Sigmoid colon (tissue), 6 donors: ENCODE measurements at regions not wholly inside any gene's neighbourhood (a gene's known extent, or its start where the extent isn't known, plus 50 kb on each side); places are given as distances from the start of the nearest gene placed in this dataset.
"Not testable (repeated sequence)": the region's sequence is repeated elsewhere in the genome, so short reads cannot be mapped to it uniquely, and the experiment has no call there.

Experiments
- DNase-seq: peaks from one replicate; pipeline ENCODE4 v3.0.0-alpha.2; 2019
- H3K27ac ChIP-seq, 4 donors: fragments of 200-600 bp; sonication (generic); one replicate each; pipeline ENCODE4 v1.5.1; 2016 to 2019; ENCODE audit warnings: mild to moderate bottlenecking in 1 of 4
- H3K27me3 ChIP-seq, 3 donors: fragments of 200-600 bp; sonication (generic); one replicate each; pipeline ENCODE4 v1.5.1; 2019; ENCODE audit warnings: mild to moderate bottlenecking in 1 of 3
- H3K36me3 ChIP-seq, 4 donors: fragments of 200-600 bp; sonication (generic); one replicate each; pipeline ENCODE4 v1.5.1; 2016 to 2019
- H3K4me1 ChIP-seq, 4 donors: fragments of 200-600 bp; sonication (generic); one replicate each; pipeline ENCODE4 v1.5.1; 2017 to 2019
- H3K4me3 ChIP-seq, 4 donors: fragments of 200-600 bp; sonication (generic); one replicate each; pipeline ENCODE4 v1.5.1; 2017 to 2019; ENCODE audit warnings: mild to moderate bottlenecking in 2 of 4, moderate library complexity in 1 of 4
- H3K9me3 ChIP-seq, 4 donors: fragments of 200-600 bp in 3 of 4; sonication (generic) in 3 of 4; one replicate each; pipeline versions ENCODE4 v1.5.1 to v1.6.1; 2013 to 2019
- WGBS, 2 donors: extraction: QIAGEN DNeasy Blood & Tissue Kit; methylation state at CpG; one replicate each; pipeline ENCODE4 v1.1.7; 2013; 5-methylcytosine and 5-hydroxymethylcytosine counted together
- intact Hi-C: fragments of 100-400 bp; cut with DNase I; formaldehyde crosslinking; loops from one replicate; pipeline ENCODE4 v1.15.1; 2023
- TF ChIP-seq, protein P1 (sequence below), 4 experiments: fragments of 450-650 bp in 3 of 4; fragments of 200-600 bp in 1 of 4; IDR thresholded peaks; one replicate each; pipeline ENCODE4 v1.5.1; 2016 to 2019; ENCODE audit warnings: antibody characterized with exemption in 4 of 4, mild to moderate bottlenecking in 3 of 4, moderate library complexity in 2 of 4
- donor health status: healthy with polysubstance abuse.
- donor health status: healthy.

DNA sequence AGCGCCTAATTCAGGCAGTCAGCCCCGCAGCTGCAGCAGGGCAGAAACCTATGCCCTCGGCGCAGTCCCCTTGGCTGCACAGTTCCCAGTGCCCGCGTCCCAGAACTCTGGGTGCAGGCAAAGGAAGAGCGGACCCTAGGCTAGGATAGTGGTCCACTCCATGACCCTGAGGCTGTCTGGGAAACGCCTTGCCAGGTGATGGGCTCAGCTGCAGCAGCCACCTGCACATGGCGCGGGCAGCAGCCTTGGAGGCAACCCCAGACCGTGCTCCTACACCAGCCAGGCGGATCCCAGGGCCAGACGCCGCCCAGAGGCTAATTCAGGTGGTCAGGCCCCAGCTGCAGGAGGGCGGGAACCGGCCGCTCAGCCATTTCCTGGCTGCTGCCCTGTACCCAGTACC lies 83.0 kb downstream of the POTEC start:
- DNase-seq, H3K27ac ChIP-seq, H3K9me3 ChIP-seq, H3K4me3 ChIP-seq, H3K36me3 ChIP-seq, H3K4me1 ChIP-seq, H3K27me3 ChIP-seq, intact Hi-C loops: not testable (repeated sequence)
- 90 to 93% methylated on average over 17 of the region's 17 CpGs for WGBS, 2 donors

DNA sequence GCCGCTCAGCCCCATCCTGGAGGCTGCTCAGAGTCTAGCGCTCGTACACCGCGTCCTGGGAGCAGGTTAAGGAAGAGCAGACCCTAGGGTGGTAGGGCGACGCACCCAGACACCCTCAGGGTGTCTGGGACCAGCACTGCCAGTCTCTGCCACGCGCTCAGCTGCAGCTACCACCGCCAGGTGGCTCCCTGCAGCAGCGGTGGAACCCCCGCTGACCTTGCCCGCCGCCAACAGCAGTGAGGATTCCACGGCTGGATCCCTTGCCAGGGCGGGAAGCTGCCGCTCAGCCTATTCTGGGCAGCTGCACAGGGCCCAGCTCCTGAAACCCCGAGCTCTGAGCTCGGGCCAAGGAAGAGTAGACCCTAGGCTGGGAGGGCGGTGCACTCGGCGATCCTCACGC lies 83.6 kb downstream of the POTEC start:
- H3K4me1 ChIP-seq, DNase-seq, H3K9me3 ChIP-seq, H3K4me3 ChIP-seq, intact Hi-C loops, H3K27me3 ChIP-seq, H3K27ac ChIP-seq, H3K36me3 ChIP-seq: not testable (repeated sequence)
- WGBS, 2 donors, result 90 to 93% methylated on average over 23 of the region's 23 CpGs

DNA sequence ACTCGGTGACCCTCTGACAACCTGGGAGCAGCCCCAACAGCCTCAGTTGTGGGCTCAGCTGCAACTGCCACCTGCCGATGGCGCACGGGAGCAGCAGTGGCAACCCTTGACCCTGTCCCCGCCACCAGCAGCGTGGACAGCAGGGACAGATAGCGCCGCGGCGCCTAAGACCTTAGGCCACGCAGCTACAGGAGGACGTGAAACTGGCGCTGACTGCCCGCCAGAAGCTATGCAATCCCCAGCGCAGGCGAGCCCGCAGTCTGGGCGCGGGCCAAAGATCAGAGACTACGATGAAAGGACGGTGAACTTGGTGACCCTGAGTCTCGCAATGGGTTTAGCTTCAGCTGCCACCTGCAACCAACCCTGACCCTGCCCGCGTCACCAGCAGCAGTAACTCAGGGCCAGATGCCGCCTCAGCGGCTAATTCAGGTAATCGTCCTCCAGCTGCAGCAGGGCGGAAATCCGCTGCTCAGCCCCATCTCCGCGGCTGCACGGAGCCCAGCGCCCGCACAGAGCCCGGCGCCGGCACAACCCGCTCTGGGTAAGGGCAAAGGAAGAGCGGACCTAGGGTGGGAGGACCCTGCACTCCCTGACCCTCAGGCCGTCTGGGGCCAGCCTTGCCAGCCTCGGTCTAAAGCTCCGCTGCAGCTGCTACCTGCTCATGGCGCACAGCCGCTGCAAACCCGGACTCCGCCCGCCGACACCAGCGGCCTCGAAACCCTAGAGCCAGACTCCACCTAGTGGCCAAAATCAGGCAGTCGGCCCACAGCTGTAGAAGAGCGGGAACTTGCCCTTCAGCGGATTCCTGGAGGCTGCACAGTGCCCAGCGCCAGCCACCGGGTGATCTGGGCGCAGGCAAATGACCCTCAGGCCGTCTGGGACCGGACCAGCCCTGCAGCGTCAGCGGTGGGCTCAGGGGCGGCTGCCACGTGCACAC lies 85.1 kb downstream of the POTEC start:
- H3K27me3 ChIP-seq, H3K27ac ChIP-seq, H3K36me3 ChIP-seq, H3K4me1 ChIP-seq, intact Hi-C loops, H3K9me3 ChIP-seq: not testable (repeated sequence)
- WGBS, 2 donors, result 9 to 13% methylated on average over 62 of the region's 62 CpGs
- peak overlapping the region in 3 of 4 donors; percentile 32 to 46 (median 43) for H3K4me3 ChIP-seq
- TF ChIP-seq, protein P1, sequence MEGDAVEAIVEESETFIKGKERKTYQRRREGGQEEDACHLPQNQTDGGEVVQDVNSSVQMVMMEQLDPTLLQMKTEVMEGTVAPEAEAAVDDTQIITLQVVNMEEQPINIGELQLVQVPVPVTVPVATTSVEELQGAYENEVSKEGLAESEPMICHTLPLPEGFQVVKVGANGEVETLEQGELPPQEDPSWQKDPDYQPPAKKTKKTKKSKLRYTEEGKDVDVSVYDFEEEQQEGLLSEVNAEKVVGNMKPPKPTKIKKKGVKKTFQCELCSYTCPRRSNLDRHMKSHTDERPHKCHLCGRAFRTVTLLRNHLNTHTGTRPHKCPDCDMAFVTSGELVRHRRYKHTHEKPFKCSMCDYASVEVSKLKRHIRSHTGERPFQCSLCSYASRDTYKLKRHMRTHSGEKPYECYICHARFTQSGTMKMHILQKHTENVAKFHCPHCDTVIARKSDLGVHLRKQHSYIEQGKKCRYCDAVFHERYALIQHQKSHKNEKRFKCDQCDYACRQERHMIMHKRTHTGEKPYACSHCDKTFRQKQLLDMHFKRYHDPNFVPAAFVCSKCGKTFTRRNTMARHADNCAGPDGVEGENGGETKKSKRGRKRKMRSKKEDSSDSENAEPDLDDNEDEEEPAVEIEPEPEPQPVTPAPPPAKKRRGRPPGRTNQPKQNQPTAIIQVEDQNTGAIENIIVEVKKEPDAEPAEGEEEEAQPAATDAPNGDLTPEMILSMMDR (IDR thresholded peaks at IDR 0.05), result peak in 3 of 4 experiments; percentile 27 to 62 (median 60)
- DNase-seq, result peak; percentile 69

DNA sequence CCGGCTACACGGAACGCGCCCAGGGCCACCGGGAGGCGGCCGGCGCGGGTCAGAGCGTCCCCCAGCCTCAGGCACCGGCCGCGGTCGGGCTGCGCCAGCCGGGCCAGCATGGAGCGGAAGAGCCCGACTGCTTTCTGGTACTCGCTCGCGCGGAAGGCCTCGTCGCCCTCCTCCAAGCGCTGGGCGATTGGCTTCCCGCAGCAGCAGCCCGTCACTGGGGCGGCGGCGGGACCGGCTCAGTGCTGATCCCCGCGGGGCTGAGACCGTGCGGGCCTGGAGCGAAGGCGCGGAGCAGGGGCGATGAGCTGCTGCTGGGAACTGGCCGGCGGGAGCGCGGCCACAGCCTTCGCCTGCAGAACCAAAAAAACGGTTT lies 92.8 kb downstream of the POTEC start:
- Histone ChIP-seq H3K4me3 (peak overlapping the region in 3 of 4 donors; percentile 46 to 56 (median 50)), H3K27ac (peak overlapping the region; percentile 38 to 77 (median 73))
- WGBS, 2 donors, result 5 to 7% methylated on average over 33 to 34 of the region's 46 CpGs
- H3K4me1 ChIP-seq, intact Hi-C loops, H3K36me3 ChIP-seq, H3K9me3 ChIP-seq, H3K27me3 ChIP-seq, DNase-seq: not testable (repeated sequence)

DNA sequence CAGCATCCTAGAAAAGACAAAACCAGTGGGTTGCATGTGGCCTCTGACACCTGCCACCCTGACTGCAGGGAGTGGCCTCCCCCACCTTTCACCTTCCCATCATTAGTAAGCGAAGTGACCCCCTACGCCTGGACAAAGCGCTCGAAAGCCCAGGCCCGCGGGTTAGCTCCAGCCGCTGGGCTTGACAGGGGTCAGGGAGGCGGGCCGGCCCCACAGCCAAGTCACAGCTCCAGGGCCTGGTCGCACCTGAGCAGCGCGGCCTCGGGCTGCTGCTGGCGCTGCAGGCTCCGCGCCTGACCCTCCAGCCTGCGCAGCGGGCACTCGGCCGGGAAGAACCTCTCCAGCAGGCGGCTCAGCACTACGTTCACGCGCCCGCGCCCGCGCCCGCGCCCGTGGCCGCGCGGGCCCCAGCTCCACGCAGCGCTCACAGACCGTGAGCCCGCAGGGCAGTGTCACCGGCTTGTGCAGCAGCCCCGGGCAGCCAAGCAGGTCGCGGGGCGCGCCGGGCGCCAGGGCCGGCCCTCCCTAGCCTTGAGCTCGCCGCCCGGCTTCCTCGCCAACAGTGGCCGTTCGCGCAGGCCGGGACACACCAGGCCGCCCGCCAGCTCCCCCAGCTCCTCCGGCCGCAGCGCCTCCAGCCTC lies 93.3 kb downstream of the POTEC start:
- not testable (repeated sequence) for DNase-seq
- 8 to 11% methylated on average over 57 to 58 of the region's 60 CpGs for WGBS, 2 donors

DNA sequence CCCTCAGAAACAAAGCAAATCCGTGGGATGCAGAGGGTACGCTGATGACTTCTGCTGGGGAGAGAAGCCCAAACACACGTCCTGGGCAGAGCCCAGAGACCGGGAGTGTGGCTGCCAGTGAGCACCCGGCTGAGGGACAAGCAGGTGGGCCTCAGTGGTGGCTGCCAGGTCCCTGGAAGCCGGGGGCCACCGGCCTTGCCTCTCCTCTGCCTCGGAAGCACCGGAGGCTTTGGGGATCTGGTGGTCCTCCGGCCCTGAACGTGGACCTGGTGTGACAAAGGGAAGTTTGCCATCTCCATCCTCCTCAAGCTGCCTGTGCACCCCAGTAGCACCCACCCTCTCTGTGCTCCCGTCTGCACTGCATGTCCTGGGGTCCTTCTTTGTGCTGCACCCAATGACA lies 94.3 kb downstream of the POTEC start:
- H3K36me3 ChIP-seq, result not testable (repeated sequence)

More for the DNA sequence above, 93.3 kb downstream of the POTEC start:
- H3K4me3 ChIP-seq, result peak overlapping the region in 3 of 4 donors; percentile 46 to 56 (median 50)
- intact Hi-C loops, H3K27me3 ChIP-seq, H3K36me3 ChIP-seq, H3K4me1 ChIP-seq, H3K9me3 ChIP-seq: not testable (repeated sequence)
- peak overlapping the region; percentile 38 to 77 (median 73) for H3K27ac ChIP-seq

DNA sequence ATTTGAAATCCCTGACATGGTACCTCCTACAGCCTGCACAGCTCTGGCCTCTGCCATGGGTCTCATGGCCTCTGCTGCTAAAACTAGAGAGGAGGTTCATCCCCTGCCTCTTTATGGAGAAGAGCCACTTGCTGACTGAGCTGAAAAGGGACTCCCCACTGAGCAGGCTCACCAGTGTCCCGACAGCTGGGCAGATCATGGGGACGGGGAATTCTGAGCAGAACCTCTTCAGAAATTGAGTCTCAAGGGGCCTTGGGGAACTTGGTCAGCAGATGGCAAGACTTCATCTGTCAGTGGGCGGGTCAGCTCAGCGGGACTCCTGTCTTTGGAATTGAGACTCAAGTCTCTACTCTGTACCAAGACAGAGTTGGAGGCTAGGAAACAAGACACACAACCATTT lies 95.7 kb downstream of the POTEC start:
- H3K27ac ChIP-seq, H3K4me3 ChIP-seq, H3K9me3 ChIP-seq, H3K27me3 ChIP-seq, intact Hi-C loops, H3K36me3 ChIP-seq, DNase-seq, H3K4me1 ChIP-seq: not testable (repeated sequence)
- 88 to 90% methylated on average over 4 of the region's 4 CpGs for WGBS, 2 donors

More for the DNA sequence above, 94.3 kb downstream of the POTEC start:
- H3K9me3 ChIP-seq, H3K4me3 ChIP-seq, H3K4me1 ChIP-seq, H3K27ac ChIP-seq, H3K27me3 ChIP-seq, DNase-seq, intact Hi-C loops: not testable (repeated sequence)
- WGBS, 2 donors, result 78 to 86% methylated on average over 10 to 12 of the region's 12 CpGs

DNA sequence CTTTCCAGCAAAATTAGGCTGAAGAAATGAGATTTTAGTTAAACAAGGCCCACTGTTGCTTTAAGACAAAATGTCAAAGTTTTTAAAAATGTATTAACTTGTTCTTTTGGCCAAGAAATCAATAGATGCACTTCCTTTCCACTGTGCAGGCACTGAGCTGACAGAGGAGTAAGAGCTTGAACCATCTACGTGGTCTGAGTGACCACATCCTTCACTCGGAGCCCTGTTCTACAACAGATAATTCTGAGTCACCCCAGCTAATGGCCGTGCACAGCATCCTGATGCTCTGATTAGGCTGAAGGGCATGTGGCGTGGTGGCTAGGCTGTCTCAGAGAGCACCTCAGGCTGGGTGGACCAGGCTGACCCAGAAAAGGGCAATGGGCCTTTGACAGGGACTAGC lies 107.9 kb downstream of the POTEC start:
- H3K4me1 ChIP-seq, H3K27me3 ChIP-seq, H3K36me3 ChIP-seq, DNase-seq, H3K9me3 ChIP-seq, H3K27ac ChIP-seq, H3K4me3 ChIP-seq, intact Hi-C loops: not testable (repeated sequence)
- 68 to 87% methylated on average over 4 of the region's 4 CpGs for WGBS, 2 donors

DNA sequence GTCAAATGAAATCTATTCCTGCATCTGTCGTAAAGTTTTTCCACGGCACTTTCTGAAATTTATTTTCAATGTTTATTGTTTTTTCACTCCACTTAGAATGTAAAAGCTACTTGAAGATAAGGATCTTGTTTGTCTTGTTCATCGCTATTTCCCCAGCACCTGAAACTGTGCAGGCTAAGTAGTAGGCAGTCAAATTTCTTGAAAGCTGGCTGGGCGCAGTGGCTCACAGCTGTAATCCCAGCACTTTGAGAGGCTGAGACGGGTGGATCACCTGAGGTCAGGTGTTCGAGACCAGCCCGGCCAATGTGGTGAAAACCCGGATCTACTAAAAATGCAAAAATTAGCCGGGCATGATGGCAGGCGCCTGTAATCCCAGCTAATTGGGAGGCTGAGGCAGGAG lies 111.0 kb downstream of the POTEC start:
- H3K4me1 ChIP-seq, H3K36me3 ChIP-seq, intact Hi-C loops, H3K9me3 ChIP-seq, H3K27me3 ChIP-seq, DNase-seq, H3K27ac ChIP-seq, H3K4me3 ChIP-seq: not testable (repeated sequence)
- WGBS, 2 donors, result 82 to 87% methylated on average over 10 of the region's 10 CpGs

DNA sequence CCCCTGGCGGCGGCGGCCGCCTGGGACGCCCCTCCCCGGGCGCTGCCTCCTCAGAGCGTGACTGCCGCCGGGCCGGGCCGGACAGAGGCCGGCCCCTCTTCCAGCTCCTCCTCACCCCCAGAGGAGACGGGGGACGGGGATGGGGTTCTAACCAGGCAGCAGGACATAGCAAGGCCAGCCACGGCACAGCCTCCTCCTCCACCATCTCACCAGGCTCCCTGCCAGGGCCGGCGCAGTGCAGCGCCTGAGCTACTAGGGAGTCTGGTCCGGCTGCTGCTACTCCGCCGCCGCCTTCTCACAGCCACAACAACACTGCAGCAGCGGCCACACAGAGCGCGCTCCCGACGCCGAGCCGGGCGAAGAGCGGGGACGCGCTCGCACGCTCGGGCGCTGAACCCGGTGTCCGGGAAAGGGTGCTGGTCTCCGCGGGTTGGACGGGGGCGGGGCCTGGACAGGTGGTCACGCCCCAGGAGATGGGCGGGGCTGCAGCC lies 112.3 kb downstream of the POTEC start:
- peak; percentile 67 for DNase-seq
- intact Hi-C loops, H3K9me3 ChIP-seq, H3K27me3 ChIP-seq, H3K36me3 ChIP-seq, H3K4me1 ChIP-seq: not testable (repeated sequence)
- Histone ChIP-seq H3K27ac (peak overlapping the region; percentile 20 to 73 (median 62)), H3K4me3 (peak overlapping the region; percentile 28 to 57 (median 54))
- 1 to 3% methylated on average over 46 of the region's 46 CpGs for WGBS, 2 donors
